Endothelial cell (in vitro differentiated cells): ENCODE measurements at regions not wholly inside any gene's neighbourhood (a gene's known extent, or its start where the extent isn't known, plus 50 kb on each side); places are given as distances from the start of the nearest gene placed in this dataset.

Source experiments
- DNase-seq: peaks from one replicate; pipeline ENCODE4 v3.0.0; 2021; ENCODE audit warnings: low spot score
- H3K27ac Mint-ChIP-seq: one replicate; pipeline ENCODE4 v1.8.0; 2021; ENCODE audit warnings: mixed read lengths, inconsistent platforms; ENCODE audit not compliant: unreplicated experiment
- H3K27me3 Mint-ChIP-seq: one replicate; pipeline ENCODE4 v1.8.0; 2021; ENCODE audit warnings: mild to moderate bottlenecking, moderate library complexity, mixed read lengths, inconsistent platforms; ENCODE audit not compliant: unreplicated experiment
- H3K36me3 Mint-ChIP-seq: one replicate; pipeline ENCODE4 v1.8.0; 2021; ENCODE audit warnings: mild to moderate bottlenecking, low read depth, mixed read lengths, inconsistent platforms; ENCODE audit not compliant: unreplicated experiment
- H3K4me1 Mint-ChIP-seq: one replicate; pipeline ENCODE4 v1.8.0; 2021; ENCODE audit warnings: mild to moderate bottlenecking, mixed read lengths, inconsistent platforms; ENCODE audit not compliant: unreplicated experiment
- H3K4me3 Mint-ChIP-seq: one replicate; pipeline ENCODE4 v1.8.0; 2021; ENCODE audit warnings: mild to moderate bottlenecking, mixed read lengths, inconsistent platforms; ENCODE audit not compliant: unreplicated experiment
- H3K9me3 Mint-ChIP-seq: one replicate; pipeline ENCODE4 v1.8.0; 2021; ENCODE audit warnings: mixed read lengths, inconsistent platforms; ENCODE audit not compliant: unreplicated experiment
- TF ChIP-seq, protein P1 (sequence below): fragments of 200-600 bp; sonication (generic); IDR thresholded peaks from one replicate; pipeline ENCODE4 v1.5.0; 2021; ENCODE audit warnings: antibody characterized with exemption; ENCODE audit not compliant: unreplicated experiment

DNA sequence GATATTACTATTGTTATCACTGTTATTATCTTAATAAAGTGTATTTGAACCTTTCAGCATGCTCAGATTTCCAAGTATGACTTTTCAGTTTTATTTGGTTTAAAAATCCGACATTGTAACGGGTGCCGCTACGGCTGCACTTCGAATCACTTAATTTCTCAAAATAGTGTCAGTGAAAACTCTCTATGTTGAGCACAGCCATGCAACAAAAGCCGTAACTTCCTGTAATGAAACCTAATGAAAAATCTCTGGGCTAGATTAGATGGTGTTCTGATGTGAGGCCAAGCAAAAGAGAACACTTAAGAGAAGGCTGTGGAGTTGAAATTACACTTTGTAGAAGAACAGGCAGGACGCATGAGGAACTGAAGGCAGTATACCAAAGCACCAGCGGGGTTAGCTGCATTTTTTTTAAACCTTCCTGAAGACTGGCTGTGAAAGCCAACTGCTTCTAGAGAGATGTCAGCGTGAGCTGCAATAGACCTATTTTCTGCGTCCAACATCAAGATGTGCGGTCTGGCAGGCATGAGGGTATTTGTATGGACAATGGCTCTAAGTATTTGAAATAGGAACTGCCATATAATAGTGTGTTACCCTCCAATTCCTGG lies 1545.0 kb upstream of the GOT2 start:
- TF ChIP-seq, protein P1, sequence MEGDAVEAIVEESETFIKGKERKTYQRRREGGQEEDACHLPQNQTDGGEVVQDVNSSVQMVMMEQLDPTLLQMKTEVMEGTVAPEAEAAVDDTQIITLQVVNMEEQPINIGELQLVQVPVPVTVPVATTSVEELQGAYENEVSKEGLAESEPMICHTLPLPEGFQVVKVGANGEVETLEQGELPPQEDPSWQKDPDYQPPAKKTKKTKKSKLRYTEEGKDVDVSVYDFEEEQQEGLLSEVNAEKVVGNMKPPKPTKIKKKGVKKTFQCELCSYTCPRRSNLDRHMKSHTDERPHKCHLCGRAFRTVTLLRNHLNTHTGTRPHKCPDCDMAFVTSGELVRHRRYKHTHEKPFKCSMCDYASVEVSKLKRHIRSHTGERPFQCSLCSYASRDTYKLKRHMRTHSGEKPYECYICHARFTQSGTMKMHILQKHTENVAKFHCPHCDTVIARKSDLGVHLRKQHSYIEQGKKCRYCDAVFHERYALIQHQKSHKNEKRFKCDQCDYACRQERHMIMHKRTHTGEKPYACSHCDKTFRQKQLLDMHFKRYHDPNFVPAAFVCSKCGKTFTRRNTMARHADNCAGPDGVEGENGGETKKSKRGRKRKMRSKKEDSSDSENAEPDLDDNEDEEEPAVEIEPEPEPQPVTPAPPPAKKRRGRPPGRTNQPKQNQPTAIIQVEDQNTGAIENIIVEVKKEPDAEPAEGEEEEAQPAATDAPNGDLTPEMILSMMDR = no peak
- no peak for DNase-seq
- Mint-ChIP-seq H3K27ac (no peak overlapping the region), H3K9me3 (no peaks in the 10 kb centered on the region), H3K27me3 (no peaks in the 10 kb centered on the region), H3K36me3 (no peaks in the 10 kb centered on the region), H3K4me3 (no peak overlapping the region), H3K4me1 (no peaks in the 10 kb centered on the region)

DNA sequence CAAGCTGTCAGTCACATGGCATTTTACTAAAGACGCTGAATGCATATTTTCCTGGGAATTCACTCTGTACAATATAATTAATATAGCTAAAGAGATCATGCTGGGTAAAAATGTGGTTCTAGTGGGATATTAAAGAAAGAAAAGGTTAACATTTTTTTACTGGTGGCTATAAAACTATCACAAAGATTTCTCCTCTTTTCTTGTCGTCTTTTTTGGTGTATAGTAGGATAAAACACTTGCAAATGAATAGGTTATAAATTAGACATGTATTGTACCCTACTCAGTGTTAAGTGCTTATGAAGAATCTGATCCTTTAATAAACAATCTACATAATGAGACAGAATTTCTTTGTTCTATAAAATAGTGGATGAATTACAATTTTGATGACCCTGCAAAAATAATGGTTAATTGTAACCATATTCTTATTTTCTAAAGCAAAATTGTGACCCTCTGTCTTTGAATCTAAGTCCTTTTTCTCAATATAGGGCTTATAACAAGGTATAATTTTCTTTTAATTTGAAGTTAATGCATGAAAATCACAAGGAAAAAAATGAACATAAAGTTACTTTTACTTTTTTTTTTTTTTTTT lies 1540.4 kb upstream of the GOT2 start:
- H3K27me3 Mint-ChIP-seq = no peaks in the 10 kb centered on the region
- TF ChIP-seq, protein P1 = no peak
- no peaks in the 10 kb centered on the region for H3K36me3 Mint-ChIP-seq
- no peaks in the 10 kb centered on the region for H3K4me1 Mint-ChIP-seq
- no peak overlapping the region for H3K27ac Mint-ChIP-seq
- H3K9me3 Mint-ChIP-seq = no peaks in the 10 kb centered on the region
- H3K4me3 Mint-ChIP-seq = no peak overlapping the region
- no peak for DNase-seq

DNA sequence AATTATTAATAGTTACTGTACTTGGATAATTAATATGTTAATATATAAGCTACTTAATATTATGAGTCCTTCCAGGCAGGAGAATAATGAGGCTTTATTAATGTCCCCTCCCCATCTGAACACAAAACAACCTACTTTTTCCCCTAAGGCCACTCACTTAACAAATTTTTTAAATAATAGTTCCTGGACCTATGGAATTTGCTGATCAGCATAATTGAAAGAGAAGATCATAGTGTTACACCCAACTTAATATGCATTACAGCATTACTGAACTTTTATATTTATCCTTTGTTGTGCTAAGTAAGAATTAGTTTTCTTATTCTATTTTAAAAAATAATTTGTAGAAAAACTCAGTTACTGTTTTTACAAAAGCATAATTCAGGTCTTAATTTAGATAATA lies 1537.7 kb upstream of the GOT2 start:
- no peak overlapping the region for H3K4me3 Mint-ChIP-seq
- TF ChIP-seq, protein P1 = no peak
- H3K4me1 Mint-ChIP-seq = no peaks in the 10 kb centered on the region
- no peaks in the 10 kb centered on the region for H3K27me3 Mint-ChIP-seq
- H3K36me3 Mint-ChIP-seq = no peaks in the 10 kb centered on the region
- H3K27ac Mint-ChIP-seq = no peak overlapping the region
- DNase-seq = no peak
- H3K9me3 Mint-ChIP-seq = no peaks in the 10 kb centered on the region

DNA sequence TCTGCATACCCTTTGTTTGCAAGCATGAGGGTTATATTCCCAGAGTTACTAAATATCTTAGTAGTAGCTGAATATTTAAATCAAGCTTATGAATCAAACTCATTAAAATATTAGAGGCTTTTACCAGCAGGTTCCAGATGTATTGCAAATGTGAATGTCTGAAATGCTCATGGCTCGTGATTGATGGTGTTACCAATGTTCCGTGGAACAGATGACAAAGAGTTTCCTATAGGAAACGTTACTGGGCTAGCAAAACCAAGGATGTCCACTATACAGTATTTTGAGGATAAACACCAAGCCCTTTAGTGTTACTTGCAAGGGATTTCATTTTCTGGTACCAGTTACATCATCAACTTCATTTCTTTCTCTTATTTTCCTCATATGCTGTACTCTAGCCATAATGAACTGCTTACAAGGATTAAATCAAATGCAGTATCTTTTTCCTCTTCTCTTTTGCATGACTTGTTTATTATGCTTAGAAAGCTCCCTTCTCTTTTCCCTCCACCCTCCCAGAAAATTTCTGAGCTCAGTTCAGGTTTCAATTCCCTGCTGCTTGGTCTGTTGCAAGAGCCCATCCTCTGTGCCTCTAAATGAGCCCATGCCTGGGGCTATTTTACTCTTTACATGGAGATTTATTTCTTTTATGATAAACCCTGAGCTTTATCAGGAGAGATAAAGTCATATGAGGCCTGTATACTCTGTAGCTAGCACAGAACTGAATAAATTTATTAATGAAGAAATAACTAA lies 1537.1 kb upstream of the GOT2 start:
- no peak overlapping the region for H3K4me3 Mint-ChIP-seq
- no peaks in the 10 kb centered on the region for H3K36me3 Mint-ChIP-seq
- TF ChIP-seq, protein P1 = no peak
- no peaks in the 10 kb centered on the region for H3K4me1 Mint-ChIP-seq
- no peaks in the 10 kb centered on the region for H3K27me3 Mint-ChIP-seq
- no peaks in the 10 kb centered on the region for H3K9me3 Mint-ChIP-seq
- H3K27ac Mint-ChIP-seq = no peak overlapping the region
- no peak for DNase-seq

DNA sequence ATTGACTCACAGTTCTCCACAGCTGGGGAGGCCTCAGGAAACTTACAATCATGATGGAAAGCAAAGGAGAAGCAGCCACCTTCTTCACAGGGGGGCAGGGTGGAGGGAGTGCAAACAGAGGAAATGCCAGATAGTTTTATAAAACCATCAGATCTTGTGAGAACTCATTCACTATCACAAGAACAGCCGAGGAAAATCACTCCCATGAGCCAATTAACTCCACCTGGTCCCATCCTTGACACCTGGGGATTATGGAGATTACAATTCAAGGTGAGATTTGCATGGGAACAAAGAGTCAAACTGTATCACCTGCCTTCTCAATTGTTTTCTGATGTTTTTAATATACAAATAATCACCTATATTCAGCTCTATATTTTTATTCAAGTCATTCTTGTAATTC lies 1527.3 kb upstream of the GOT2 start:
- no peaks in the 10 kb centered on the region for H3K27me3 Mint-ChIP-seq
- TF ChIP-seq, protein P1 = no peak
- H3K4me1 Mint-ChIP-seq = no peaks in the 10 kb centered on the region
- no peaks in the 10 kb centered on the region for H3K9me3 Mint-ChIP-seq
- H3K4me3 Mint-ChIP-seq = no peak overlapping the region
- DNase-seq = no peak
- no peaks in the 10 kb centered on the region for H3K36me3 Mint-ChIP-seq
- H3K27ac Mint-ChIP-seq = no peak overlapping the region
